SKM-1 (cell line): ENCODE measurements at regions not wholly inside any gene's neighbourhood (a gene's known extent, or its start where the extent isn't known, plus 50 kb on each side); places are given as distances from the start of the nearest gene placed in this dataset.
"Not testable (repeated sequence)": the region's sequence is repeated elsewhere in the genome, so short reads cannot be mapped to it uniquely, and the experiment has no call there.

Experiments used
- DNase-seq: peaks from one replicate; lab custom pipeline; 2025; ENCODE audit not compliant: unreplicated experiment; lab: John Stamatoyannopoulos, UW

DNA sequence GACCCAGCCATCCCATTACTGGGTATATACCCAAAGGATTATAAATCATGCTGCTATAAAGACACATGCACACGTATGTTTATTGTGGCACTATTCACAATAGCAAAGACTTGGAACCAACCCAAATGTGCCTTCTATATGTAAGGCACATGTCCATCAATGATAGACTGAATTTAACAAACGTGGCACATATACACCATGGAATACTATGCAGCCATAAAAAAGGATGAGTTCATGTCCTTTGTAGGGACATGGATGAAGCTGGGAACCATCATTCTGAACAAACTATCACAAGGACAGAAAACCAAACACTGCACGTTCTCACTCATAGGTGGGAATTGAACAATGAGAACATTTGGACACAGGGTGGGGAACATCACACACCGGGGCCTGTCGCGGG lies 92.1 kb downstream of the TRIM27 start:
- not testable (repeated sequence) for DNase-seq

- not testable (repeated sequence) for DNase-seq
Measured at GRCh38 chr6:28836703-28837102, 87.1 kb downstream of the TRIM27 start.

GRCh38 chr6:28838289-28838633 lies 85.5 kb downstream of the TRIM27 start:
- DNase-seq = peak; percentile 79

DNA sequence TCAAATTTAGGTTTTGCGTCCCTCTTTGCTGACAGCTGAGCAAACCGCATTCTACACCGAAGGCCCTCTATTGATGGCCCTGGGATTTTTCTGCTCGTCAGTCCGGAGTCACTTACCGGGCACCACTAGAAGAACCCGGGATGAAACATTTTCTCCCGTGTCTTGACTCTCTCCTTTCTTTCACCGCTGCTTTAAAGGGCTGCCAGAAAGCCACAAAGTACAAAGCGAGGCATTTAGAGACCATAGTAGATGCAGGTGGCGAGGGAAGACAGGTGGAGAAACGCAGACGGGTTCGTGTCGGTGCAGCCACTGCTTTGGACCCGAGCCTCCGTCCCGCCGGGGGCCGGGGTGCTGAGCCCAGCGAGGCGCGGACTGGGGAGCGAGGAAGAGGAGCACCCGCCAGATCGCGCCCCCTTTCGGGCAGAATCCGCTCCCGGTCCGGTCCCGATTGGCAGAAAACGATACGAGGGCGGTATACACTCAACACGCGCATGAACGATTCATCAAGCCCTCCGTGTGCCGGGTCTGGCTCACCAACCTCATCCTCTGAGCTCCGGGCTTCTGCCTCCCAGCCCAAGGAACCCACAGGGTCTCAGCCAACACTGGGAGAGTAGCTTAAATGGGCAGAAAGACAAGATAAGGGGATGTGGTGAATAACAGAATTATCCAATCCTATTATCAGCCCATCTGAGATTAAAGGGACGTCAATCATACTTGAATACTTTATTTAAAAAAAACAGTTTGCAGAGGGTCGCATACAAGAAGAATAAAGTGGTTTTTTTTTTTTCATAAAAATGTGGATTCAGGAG lies 84.9 kb downstream of the TRIM27 start:
- DNase-seq = peak; percentile 87

GRCh38 chr6:28839443-28840120 lies 84.2 kb downstream of the TRIM27 start:
- no peak for DNase-seq

DNA sequence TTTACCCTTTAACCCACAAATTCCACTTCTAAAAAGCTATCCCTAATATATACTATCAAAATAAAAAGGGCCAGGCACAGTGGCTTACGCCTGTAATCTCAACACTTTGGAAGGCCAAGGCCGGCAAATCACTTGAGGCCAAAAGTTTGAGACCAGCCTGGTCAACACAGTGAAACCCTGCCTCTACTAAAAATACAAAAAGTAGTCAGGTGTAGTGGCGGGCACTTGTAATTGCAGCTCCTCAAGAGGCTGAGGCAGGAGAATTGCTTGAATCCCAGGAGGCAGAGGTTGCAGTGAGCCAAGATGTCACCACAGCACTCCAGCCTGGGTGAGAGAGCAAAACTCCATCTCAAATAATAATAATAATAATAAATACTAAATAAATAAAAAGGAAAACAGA lies 82.5 kb downstream of the TRIM27 start:
- DNase-seq = no peak

DNA sequence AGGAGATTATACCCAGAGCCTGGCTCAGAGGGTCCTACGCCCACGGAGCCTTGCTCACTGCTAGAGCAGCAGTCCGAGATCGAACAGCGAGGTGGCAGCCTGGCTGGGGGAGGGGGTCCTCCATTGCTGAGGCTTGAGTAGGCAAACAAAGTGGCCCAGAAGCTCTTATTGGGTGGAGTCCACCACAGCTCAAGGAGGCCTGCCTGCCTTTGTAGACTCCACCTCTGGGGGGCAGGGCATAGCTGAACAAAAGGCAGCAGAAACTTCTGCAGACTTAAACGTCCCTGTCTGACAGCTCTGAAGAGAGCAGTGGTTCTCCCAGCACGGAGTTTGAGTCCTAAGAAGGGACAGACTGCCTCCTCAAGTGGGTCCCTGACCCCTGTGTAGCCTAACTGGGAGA lies 75.0 kb downstream of the TRIM27 start:
- not testable (repeated sequence) for DNase-seq
